Activated CD4-positive, alpha-beta T cell treated with anti-CD3 and anti-CD28 coated beads, Interleukin-2, amount 50 U/mL, for 1 hour (primary cell): ENCODE measurements at regions not wholly inside any gene's neighbourhood (a gene's known extent, or its start where the extent isn't known, plus 50 kb on each side); places are given as distances from the start of the nearest gene placed in this dataset.

Experiments used
- DNase-seq: peaks from one replicate; pipeline ENCODE4 v3.0.0-alpha.2; 2020

GRCh38 chr6:54574671-54575070 lies 266.4 kb downstream of the TINAG start:
- DNase-seq: no peak

GRCh38 chr6:54578261-54578660 lies 268.3 kb upstream of the FAM83B start:
- no peak for DNase-seq

GRCh38 chr6:54579011-54579410 lies 267.6 kb upstream of the FAM83B start:
- no peak for DNase-seq

- DNase-seq: no peak
These were observed 260.3 kb upstream of the FAM83B start for GRCh38 chr6:54586251-54586650.

GRCh38 chr6:54587277-54587676 lies 259.3 kb upstream of the FAM83B start:
- DNase-seq: no peak

GRCh38 chr6:54588176-54588575 lies 258.4 kb upstream of the FAM83B start:
- no peak for DNase-seq

GRCh38 chr6:54595844-54596243 lies 250.7 kb upstream of the FAM83B start:
- no peak for DNase-seq

- no peak for DNase-seq
These were observed 247.7 kb upstream of the FAM83B start for GRCh38 chr6:54598787-54599313.

- DNase-seq: no peak
These were observed 244.8 kb upstream of the FAM83B start for GRCh38 chr6:54601600-54602300.

- no peak for DNase-seq
These were observed 244.0 kb upstream of the FAM83B start for GRCh38 chr6:54602591-54602990.

- no peak for DNase-seq
These were observed 236.6 kb upstream of the FAM83B start for GRCh38 chr6:54609981-54610380.

GRCh38 chr6:54613596-54613995 lies 233.0 kb upstream of the FAM83B start:
- no peak for DNase-seq

- no peak for DNase-seq
These were observed 231.9 kb upstream of the FAM83B start for GRCh38 chr6:54614499-54615195.

- DNase-seq: no peak
These were observed 228.8 kb upstream of the FAM83B start for GRCh38 chr6:54617730-54618129.

- no peak for DNase-seq
These were observed 228.0 kb upstream of the FAM83B start for GRCh38 chr6:54618572-54618971.

- no peak for DNase-seq
These were observed 227.5 kb upstream of the FAM83B start for GRCh38 chr6:54619102-54619501.

GRCh38 chr6:54621285-54621684 lies 225.3 kb upstream of the FAM83B start:
- DNase-seq: no peak

- DNase-seq: no peak
These were observed 222.4 kb upstream of the FAM83B start for GRCh38 chr6:54624216-54624615.

GRCh38 chr6:54624779-54625178 lies 221.8 kb upstream of the FAM83B start:
- DNase-seq: no peak

- DNase-seq: no peak
These were observed 217.4 kb upstream of the FAM83B start for GRCh38 chr6:54629131-54629530.

GRCh38 chr6:54632984-54633565 lies 213.5 kb upstream of the FAM83B start:
- no peak for DNase-seq

- DNase-seq: no peak
These were observed 213.0 kb upstream of the FAM83B start for GRCh38 chr6:54633601-54634000.

- DNase-seq: no peak
These were observed 205.7 kb upstream of the FAM83B start for GRCh38 chr6:54640911-54641310.
